ENCODE measurements at regions not wholly inside any gene's neighbourhood (a gene's known extent, or its start where the extent isn't known, plus 50 kb on each side); places are given as distances from the start of the nearest gene placed in this dataset.
"Not testable (repeated sequence)": the region's sequence is repeated elsewhere in the genome, so short reads cannot be mapped to it uniquely, and the experiment has no call there.

DNA sequence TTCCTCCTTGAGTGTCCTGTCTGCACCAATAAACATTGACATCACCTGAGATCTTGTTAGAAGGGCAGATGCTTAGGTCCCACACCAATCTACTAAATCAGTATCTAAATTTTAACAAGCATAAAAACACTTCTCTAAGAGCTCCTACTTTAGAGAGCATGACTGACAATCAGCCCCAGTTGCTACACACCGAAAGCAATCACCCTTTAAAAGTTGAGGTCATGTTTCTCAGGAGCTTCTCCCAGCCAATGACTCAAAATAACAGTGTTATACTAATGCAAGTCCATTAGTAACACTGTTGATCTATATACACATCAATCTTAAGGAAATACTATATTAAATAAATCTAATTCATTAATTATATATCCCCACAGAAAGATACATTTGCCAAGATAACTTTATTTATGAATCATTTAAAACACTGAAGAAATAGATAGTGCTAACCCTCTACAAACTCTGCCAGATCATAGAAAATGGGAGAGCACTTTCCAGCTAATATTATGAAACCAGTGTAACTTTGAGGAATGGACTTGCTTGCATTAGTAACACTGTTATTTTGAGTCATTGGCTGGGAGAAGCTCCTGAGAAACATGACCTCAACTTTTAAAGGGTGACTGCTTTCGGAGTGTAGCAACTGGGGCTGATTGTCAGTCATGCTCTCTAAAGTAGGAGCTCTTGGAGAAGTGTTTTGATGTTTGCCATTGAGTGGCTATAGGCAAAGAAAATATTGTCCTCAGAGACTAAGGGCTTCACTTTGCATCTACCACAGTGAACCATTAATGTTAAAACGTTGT lies 109.8 kb upstream of the HDX start:
- intact Hi-C loops (cut with micrococcal nuclease), result no loop called here

DNA sequence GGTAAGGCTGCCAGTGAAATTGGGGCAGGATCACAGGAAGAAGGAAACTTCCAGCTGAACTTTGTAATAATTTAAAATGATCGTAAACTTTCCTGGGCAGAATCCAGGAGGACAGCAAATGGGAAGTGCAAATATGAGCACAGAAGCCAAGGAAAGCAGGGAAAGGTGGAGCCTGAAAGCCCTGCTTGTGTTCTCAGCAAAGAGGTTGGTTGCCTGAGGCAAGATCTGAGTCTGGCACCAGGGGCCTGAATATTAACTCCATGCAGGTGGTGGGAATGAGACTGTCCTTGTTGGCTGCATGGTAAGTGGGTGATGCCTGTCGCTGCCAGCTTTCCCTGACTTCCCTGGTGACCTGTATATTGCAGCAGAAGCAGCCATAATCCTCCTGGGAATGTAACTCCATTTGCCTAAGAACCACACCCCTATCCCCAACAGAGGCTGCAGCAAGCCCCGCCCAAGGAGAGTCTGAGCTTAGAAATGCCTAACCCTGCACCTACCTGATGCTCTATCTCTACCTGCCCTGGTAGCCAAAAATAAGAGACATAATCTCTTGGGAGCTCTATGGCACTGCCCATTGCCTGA lies 132.0 kb upstream of the HDX start:
- intact Hi-C loops (cut with micrococcal nuclease), result no loop called here

DNA sequence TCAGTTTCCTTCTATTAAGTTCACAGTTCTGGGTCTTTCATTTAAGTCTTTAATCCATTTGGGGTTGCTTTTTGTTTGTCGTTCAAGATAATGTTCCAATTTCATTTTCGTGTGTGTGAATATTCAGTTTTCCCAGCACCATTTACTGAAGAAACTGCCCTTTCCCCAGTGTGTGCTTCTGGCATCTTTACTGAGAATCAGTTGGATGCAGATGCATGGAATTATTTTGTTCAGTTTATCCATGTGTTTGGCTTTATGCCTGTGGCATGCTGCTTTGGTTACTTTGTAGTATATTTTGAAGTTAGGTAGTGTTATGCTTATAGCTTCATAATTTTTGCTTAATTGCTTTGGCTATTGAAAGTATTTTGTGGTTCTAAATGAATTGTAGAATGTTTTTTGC lies 163.8 kb upstream of the HDX start:
- intact Hi-C loops (cut with micrococcal nuclease), result no loop called here

DNA sequence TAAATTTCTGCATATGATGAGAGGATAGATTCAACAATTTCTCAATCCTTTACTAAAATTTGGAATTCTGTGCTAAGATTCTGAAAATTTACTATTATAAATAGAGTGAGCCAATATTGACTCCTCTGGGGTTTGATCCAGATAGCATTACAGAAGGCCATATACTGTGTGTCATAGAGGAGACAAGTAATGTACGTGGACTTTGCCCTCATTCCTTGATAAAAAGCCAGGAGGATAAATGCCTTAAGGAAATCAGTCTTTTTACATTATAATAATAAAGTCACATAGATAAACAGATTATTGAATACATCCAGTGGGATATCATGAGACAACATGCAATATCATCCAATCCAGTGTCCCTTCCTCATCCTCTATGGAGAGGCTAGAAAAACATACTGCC lies 188.0 kb upstream of the HDX start:
- intact Hi-C loops (cut with micrococcal nuclease), result no loop called here

DNA sequence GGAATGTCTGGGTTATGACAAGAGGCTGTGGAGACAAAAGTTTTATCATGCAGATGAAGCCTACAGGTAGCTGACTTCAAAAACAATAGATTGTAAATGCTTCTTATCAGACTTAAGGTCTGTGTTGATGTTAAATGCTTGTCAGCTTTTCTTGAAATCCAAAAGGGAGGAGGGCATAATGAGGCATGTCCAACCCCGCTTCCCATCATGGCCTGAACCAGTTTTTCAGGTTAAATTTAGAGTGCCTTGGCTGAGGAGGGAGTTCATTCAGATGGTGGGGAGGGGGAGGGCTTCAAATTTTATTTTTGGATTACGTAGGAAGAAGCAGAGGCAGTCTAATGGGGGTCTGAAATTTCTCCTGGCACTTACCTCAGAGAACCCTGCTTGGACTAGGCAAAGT lies 207.7 kb upstream of the HDX start:
- intact Hi-C loops (cut with micrococcal nuclease), result no loop called here

DNA sequence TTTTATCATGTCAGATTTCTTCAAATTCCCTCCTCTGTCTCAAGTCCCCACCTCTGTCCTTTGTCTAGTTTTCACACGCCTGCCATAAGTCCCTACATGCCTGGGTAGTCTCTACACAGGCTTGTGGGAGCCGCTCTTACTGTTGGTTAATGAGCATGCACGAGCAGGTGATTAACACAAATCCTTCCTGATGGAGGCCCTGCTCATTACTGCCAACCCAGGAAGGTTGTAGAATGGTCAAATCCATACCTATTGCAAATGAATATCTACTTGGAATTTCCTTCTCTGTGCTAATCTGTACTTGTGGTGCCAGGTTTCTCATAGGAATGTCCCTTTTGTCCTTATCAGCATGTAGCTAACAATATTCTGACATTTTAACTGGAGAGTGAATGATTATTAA lies 208.4 kb upstream of the HDX start:
- intact Hi-C loops (cut with micrococcal nuclease), result no loop called here

DNA sequence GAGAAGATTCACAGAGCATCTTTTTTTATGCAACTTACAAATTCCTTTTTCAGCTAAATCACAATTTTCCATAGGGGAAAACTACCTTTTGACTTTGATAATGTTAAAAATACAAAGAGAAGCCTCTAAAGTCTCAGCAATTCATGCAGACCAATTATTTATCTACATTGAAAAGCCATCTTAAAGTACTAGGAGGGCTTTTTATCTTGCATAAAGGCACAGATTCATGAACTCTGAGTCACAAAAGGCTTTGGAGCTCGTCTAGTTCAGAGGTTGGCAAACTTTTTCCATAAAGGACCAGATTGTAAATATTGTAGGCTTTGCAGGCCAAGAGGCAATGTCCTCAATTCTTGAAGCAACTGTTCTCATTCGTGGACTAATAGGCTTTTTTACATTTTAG lies 210.4 kb upstream of the HDX start:
- intact Hi-C loops (cut with micrococcal nuclease), result no loop called here

DNA sequence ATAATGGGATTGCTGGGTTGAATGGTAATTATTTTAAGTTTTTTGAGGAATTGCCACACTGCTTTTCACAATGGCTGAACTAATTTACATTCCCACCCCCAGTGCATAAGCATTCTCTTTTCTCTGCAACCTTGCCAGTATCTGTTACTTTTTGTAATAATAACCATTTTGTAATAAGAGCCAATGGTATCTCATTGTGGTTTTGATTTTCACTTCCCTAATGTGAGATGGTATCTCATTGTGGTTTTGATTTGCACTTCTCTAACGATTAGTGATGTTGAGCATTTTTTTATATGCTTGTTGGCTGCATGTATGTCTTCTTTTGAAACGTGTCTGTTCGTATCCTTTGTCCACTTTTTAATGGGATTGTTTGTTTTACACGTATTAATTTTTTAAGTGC lies 213.1 kb upstream of the HDX start:
- intact Hi-C loops (cut with micrococcal nuclease), result no loop called here

DNA sequence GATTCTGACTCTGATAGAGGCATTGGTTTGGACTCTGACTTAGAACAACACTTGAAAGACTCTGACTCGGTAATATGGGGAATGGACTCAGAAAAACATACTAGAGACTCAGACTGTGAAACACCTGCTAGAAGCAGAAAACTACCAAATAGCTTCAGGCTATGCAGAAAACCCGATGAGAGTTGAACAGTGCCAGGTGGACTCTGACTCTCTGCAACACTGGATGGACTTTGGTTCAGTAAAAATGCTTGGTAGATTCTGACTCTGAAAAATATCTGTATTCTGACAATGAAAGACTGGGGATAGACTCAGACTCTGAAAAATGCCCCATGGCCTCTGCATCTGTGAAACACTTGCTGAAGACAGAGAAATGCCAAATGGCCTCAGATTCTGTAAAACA lies 215.1 kb upstream of the HDX start:
- intact Hi-C loops (cut with micrococcal nuclease), result no loop called here

DNA sequence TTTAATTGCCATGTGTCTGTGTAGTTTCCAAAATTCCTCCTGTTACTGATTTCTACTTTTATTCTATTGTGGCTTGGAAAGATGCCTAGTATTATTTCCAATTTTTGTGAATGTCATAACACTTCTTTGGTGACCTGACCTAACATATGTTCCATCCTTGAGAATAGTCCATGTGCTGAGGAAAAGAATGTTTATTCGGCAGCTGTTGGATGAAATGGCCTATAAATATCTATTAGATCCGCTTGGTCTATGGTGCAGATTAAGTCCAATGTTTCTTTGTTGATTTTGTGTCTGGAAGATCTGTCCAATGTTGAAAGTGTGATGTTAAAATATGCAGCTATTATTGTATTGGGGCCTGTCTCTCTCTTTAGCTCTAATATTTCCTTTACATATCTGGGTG lies 219.2 kb upstream of the HDX start:
- intact Hi-C loops (cut with micrococcal nuclease), result no loop called here

DNA sequence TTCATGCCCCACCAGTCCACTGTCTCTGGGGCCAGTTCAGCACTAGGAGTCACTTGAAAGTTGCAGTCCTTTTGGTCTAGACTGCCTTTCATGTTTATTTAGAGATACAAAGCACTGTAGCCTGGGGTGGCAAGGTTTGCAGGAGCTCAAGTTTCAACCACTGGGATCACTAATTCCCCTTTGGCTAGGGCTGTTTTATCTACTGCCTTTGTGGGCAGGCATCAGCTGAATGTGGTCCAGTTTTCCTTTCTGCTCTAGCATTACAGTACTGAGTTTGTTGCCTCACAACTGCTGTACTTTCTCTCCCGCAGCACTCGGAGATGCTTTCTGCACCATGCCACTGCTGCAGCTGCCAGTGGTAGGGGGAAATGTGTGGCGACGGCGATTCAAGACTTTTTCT lies 222.3 kb upstream of the HDX start:
- intact Hi-C loops (cut with micrococcal nuclease), result no loop called here

DNA sequence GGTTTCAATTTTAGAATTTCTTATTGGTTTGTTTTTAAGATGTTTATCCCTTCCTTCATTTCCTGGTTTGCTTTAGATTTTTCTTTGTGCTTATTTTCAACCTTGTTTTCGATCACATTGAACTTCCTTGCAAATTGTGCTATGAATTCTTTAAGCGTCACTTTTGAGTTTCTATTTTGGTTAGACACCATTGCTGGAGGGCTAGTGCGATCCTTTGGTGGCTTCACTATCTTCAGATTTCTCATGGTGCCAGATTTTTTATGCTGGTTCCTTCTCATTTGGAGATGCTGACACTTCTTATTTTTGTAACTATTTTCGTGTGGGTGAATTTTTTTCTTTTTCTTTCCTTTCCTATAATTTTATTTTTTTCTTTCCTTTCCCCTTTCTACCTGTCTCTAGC lies 227.2 kb upstream of the HDX start:
- intact Hi-C loops (cut with micrococcal nuclease), result loop anchor here (2.0 kb wide), 1 partner anchor 323 kb away; no protein-coding TSS in a partner anchor

DNA sequence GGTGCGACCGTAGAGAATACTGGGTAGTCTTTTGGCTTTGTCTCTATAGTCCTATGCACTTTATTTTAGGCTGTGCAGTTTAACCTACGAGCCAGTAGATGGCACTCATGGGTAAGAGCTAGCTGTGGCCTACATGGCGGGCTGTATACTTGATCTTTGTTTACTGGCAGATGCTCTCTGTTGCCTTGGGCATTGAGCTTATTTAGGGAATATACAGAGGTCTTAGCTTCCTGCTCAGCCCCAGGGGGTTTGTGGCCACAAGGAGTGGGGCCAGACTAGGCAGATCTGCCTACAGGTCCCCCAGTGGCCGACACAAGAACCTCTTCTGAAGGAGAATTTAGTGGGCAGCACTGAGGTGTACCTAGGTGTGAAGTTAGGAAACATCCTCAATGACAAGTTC lies 227.6 kb upstream of the HDX start:
- intact Hi-C loops (cut with micrococcal nuclease), result loop anchor here (2.0 kb wide), 1 partner anchor 323 kb away; no protein-coding TSS in a partner anchor

DNA sequence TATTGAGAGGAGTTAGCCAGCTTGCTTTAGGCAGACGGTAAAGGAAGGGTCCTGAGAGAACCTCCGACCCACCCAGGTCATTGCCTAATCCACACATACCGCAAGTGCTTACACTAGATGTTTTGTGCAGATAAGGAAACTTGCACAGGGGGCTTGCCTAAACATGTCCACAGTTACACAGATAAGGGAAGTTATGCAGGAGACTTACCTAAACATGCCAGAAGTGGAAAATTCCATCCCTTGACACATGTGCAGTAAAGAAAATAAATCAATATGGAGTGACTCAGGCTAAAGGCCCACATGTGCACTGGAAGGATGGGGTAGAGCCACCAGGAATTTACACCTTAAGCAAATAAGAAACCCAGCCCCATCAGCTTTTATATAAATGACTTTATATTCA lies 232.8 kb upstream of the HDX start:
- intact Hi-C loops (cut with micrococcal nuclease), result no loop called here

DNA sequence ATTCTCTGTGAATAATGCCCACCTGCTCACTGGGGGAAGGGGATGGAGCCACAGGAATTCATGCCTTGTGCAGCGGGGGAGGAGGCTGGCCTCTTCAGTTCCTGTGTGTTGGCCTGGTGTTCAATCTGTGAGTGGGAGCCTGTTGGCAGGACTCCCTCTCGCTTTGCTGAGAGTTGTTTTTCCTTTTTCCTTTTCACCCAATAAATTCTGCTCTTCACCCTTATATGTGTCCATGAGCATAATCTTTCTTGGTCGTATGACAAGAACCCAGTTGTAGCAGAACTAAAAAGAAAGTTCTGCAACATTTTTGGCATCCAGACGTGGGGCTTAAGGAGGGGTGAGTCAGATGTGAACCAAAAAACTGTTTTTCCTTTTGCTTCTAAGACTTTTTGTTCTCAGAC lies 235.2 kb upstream of the HDX start:
- intact Hi-C loops (cut with micrococcal nuclease), result no loop called here

DNA sequence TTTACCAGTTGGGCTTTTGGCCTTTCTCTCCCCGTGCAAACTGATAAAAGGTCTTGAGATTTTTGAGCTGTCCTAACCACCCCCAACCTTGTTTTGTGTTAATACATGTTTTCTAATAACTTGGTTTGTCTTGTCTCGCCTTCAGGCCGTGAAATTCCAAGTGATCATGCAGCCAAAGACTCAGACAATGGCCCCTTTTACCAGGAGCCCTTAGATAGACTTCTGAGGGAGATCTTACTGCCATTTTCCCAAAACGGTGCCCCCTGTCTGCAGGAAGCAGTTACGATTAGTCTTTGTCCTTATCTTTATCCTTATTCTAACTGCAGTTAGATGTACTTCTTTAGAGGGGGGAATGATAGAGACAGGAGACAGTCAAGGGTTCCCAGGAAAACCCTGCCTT lies 245.3 kb upstream of the HDX start:
- intact Hi-C loops (cut with micrococcal nuclease), result no loop called here

DNA sequence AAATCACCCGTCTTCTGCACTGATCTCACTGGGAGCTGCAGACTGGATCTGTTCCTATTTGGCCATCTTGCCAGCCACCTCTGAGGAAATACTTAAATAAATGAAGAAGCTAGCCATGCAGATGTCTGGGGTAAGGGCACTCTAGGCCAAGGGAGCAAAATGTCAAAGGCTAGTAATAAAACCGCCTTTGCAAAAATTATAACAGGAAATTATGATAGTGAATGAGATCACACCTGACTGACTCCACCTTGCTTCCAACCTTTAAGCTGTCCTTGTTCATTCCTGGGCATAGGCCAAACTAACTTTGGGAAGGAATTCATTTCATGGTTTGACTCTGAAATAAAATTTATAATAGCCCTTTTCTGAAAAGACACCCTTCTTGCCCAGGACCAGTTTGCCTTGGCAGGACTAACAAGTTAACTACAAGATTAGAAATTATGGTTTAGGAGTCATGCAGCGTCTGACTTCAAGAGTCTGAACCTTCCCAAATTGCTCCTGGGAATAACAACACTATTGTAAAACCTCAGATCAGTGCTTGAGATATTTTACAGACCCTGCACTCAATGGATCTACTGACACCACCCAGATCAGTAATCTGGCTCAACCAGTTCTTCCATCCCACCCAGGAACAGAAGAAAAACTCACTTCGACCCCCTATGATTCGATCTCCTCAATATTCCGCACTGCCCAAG lies 246.9 kb upstream of the HDX start:
- intact Hi-C loops (cut with micrococcal nuclease), result no loop called here

DNA sequence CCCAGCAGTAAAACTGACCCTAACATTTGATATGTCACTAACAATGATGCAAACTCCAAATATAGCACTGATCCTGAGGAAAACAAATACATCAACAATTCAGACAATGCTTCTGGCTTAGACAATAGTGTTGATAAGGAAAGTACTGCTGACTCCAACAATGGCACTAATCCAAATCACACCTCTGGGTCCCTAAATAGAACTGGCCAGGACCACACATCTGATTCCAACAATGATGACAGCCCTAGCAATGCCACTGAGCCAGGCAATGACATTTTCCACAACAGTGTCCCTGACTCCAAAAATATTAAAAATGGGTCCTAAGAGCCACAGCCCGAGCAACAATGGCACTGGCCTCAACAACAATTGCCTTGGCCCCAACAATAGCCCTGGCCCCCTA lies 243.1 kb upstream of the APOOL start:
- intact Hi-C loops (cut with micrococcal nuclease), result no loop called here

DNA sequence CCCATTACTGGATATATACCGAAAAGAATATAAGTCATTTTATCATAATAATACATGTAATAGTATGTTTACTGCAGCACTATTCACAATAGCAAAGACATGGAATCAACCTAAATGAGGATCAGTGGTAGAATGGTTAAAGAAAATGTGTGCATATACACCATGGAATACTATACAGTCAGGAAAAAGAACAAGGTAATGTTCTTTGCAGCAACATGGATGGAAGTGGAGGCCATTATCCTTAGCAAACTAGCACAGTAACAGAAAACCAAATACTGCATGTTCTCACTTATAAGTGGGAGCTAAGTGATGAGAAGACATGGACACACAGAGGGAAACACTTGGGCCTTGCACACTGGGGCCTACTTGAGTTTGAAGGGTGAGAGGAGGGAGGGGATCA lies 207.4 kb upstream of the APOOL start:
- intact Hi-C loops (cut with micrococcal nuclease), result no loop called here

DNA sequence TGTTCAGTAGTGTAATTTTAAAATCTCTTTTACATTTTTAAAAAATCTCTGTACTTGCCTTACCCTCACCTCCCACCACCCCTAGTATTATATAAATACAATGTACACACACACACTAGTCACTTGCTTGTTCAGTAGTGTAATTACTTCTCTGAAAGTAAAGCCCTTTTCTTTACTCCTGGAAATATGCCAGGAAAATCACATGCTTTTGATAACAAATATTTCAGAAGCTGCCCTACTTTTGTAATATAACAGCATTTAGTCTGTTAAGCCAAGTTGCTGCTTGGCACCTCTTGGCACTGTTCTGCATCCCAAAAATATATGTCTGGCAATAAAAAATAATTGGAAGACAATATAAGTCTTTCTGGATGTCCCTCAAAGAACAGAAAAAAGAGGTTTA lies 172.8 kb upstream of the APOOL start:
- intact Hi-C loops (cut with micrococcal nuclease), result no loop called here

DNA sequence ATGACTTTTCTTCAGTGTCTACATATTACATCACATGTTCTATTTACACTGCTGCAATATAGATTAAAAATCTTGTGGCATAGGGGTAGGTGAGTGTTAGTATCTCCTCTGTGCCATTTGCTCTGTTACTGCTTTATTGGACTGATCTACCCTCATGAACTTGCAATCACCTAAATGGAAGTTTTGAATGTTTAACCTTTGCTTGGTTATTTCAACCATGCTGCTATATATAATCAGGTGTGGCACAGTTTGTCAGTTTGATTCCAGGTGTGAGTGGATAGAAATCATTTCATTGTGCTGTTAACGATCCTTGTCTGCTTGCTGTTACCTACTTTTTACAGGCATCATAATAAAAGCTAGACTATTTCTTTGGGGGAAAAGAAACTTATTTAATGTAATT lies 157.1 kb upstream of the APOOL start:
- intact Hi-C loops (cut with micrococcal nuclease), result not testable (repeated sequence)

DNA sequence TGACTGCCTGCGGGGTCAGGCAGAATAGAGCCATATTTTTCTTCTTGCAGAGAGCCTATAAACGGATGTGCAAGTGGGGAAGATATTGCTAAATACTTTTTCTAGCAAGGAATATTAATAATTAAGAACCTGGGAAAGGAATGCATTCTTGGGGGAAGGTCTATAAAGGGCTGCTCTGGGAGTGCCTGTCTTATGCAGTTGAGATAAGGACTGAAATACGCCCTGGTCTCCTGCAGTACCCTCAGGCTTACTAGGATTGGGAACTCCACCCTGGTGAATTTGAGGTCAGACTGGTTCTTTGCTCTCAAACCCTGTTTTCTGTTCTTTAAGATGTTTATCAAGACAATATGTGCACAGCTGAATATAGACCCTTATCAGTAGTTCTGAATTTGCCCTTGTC lies 152.5 kb upstream of the APOOL start:
- intact Hi-C loops (cut with micrococcal nuclease), result not testable (repeated sequence)

DNA sequence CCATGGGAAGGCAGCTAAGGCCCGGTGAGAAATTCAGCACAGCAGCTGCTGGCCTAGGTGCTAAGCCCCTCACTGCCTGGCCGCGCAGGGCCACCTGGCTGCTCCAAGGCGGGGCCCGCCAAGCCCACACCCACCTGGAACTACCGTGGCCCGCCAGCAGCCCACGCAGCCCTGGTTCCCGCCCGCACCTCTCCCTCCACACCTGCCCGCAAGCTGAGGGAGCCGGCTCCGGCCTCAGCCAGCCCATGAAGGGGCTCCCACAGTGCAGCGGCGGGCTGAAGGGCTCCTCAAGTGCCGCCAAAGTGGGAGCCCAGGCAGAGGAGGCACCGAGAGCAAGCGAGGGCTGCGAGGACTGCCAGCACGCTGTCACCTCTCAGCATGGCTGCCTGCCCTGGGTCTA lies 146.9 kb upstream of the APOOL start:
- intact Hi-C loops (cut with micrococcal nuclease), result not testable (repeated sequence)
